DMS153 treated with DMSO at 0.1 percent for 48 hours (cell line): ENCODE measurements at regions not wholly inside any gene's neighbourhood (a gene's known extent, or its start where the extent isn't known, plus 50 kb on each side); places are given as distances from the start of the nearest gene placed in this dataset.
"Not testable (repeated sequence)": the region's sequence is repeated elsewhere in the genome, so short reads cannot be mapped to it uniquely, and the experiment has no call there.

Experiments
- DNase-seq: peaks from one replicate; lab custom pipeline; 2025; ENCODE audit not compliant: unreplicated experiment; lab: John Stamatoyannopoulos, UW

DNA sequence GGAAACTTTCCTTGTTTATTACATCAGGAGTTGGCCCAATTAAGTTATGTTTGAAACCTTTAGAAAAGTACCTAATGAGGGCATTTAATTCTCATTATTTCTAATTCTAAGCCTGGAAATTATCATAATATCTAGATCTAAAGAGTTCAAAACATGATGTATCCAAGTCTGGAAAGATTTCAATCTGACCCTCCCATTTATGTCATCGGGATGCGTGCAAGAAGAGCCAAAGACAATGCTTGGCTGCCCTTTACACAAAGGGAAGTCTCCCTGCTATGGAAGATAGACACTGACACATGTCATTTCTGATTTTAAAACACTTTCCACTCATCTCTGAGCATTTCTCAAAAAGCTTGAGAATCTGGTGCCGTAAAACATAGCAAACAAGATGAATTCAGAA, 222.4 kb downstream of the ANTXR2 start:
- no peak for DNase-seq

DNA sequence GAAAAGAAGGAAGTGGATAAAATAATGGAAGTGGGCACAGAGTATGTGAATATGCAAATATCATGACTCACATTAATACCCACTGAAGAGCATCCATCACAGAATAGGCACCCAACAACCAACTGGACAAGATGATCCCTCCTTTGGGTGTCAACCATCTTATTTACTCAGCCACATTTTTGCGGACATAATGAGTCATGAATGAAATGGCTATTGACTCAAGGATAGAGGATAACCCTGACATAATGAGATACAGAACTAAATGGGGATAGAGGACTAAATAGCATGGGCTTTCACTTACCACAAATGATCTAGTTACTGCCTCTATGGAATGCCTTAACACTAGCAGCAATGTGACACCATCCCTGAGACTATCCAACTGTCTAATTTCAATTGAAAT, 224.7 kb downstream of the ANTXR2 start:
- no peak for DNase-seq

DNA sequence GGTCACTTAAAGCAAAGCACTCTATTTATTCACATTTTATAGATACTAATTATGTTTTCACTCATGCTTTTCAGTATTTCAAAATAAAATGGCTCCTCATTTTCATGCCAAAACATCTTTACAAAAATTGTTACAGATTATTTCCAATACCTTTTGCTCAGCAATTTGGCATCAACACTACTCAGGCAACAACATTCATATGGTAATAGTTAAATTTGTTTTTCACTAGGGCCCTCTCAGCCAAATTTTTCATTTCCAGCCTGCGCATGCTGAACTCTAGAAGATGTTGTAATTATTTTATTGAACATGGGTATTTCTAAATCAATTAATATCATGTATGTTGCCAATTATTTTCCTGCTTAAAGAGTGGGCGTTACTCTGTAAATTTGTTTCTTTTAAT, 225.6 kb downstream of the ANTXR2 start:
- DNase-seq, result no peak

DNA sequence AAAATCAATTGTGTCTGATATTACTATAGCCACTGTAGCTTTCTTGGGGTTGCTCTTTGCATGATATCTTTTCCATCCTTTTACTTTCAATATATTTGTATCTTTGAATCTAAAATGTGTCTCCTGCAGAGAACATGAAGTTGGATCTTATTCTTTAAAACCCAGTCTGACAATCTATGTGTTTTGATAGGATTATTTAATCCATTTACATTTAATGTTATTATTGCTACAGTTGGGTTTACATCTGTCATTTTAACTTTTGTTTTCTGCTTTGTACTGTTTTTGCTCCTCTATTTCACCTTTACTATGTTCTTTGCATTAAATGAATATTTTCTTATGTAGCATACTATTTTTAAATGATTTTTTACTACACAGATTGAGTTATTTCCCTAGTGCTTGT, 230.9 kb downstream of the ANTXR2 start:
- DNase-seq, result no peak

DNA sequence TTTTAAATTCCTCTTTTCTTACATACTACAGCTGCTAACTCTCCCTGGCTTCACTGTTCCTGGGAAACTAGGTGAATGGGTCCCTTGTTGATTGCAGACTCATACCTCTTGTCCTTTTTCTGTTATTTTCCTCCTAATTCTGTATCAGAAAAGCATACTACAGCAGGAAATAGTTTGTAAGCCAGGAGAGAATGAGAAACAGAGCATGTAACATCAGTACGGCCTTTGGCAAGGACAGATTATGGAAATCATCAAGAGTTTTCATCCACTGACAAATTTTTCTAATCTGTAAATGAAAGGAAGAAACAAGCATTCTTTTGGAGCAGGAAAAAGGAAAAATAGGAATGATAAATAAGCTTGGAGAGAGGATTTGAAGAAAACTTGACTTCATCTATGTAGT, 239.2 kb downstream of the ANTXR2 start:
- DNase-seq, result no peak

DNA sequence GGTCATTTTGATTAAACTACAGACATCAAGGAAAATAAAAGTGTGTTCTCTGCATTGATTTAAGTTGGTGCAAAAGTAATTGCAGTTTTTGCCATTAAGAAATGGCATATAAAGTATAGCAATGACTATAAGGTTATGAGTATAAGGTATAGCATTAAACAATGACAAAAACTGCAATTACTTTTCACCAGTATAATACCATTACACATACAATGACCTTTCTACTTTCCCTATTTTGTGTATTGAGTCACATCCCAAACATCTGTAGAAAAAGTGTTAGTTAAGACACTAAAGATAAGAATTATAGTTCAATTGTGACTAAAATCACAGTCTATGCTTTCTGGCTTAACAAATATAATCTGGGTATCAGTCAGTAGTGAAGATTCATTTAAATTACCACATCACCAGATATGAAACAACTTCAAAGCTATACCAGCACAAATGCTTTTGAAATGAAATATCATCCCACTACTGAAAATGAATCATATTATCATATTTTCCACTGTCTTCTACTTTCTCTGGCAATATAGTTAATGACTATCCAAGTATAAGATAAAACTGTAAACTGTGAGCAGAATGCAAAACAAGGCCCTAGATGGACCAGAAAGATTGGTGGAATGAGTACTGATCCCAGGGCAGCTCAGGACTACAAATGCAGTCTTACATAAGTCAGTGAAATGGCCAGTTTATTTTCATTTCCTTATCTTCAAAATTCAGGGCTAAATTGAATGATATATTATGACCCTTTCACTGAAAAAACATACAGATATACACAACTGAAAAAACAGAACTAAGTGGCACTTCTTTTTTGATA, 241.1 kb downstream of the ANTXR2 start:
- no peak for DNase-seq

DNA sequence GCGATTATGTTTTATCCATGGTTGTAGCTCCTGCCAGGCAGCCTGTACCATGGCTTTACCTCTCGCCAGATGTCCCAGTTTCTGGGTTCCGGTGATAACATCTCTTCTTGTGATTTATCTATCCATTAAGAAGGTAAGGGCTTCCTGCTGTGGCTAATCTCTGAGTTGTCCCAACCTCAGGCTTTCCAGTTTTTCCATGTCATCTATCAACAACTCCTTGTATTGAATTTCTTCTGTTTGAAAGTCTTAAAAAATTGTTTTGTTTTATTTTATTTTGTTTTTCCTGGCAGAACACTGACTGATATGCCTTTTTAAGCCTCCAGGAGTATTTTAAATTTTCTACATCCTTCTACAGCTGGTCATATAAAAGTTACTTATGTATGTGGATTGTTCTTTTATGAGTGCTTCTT, 241.9 kb downstream of the ANTXR2 start:
- no peak for DNase-seq

DNA sequence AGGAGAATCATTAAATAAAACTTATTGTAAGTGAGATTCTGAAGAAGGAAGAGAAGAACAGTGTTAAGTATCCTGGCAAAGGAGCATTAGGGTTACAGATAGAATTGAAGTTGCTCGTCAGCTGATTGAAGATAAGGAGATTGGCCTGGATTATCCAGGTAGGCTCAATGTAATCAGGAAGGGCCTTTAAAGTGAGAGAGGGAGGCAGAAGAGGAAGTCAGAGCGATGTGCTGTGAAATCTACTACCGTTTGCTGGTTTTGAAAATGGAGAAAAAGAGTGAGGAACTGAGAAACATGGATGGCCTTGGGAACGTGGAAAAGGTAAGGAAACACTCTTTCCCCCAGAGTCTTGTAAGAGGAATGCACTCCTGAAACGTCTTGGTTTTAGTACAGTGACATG, 245.7 kb downstream of the ANTXR2 start:
- no peak for DNase-seq

DNA sequence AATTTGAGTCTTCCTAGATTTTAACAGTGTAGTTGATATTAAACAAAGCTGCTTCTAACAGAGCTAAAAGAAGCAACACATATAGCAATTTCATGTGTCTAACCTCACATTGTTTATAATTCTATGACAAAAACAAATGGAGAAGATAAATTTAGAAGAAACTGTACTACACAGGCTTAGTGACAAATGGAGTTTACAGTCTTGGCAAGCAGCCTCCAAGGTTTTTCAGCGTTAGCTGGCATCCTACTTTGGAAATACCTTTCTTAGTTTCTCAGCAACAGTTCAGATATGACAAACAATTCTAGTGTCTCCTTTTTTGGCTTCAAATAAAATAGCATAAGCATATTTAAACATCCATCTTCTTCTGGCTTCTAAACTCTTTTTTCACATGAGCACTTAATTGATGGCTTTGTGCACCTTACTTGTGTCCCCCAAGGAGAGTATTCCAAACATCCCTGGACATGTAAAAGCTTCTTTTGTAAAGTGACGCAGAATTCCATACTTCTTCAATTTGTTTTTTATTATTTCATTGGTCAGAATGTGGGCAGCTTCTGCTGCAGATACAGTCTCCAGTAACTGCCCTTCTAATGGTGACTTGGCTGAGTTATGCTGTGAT, 249.8 kb downstream of the ANTXR2 start:
- no peak for DNase-seq

DNA sequence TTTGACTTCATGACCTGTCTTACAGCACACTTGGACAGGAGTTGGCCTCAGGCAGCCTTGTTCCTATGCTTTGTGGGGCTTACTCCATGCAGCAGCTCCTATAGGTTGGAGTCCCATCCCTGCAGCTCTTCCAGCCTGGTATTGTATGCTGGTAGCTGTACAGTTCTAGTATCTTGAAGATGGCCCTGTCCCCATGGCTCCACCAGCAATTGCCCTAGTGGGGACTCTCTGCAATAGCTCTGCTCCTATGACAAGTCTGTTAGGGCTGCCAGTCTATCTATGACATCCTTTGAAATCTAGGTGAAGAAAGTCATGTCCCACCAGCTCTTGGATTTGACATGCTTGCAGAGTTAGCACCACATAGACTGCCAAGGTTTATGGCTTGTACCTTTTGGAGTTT, 252.6 kb downstream of the ANTXR2 start:
- DNase-seq, result no peak

DNA sequence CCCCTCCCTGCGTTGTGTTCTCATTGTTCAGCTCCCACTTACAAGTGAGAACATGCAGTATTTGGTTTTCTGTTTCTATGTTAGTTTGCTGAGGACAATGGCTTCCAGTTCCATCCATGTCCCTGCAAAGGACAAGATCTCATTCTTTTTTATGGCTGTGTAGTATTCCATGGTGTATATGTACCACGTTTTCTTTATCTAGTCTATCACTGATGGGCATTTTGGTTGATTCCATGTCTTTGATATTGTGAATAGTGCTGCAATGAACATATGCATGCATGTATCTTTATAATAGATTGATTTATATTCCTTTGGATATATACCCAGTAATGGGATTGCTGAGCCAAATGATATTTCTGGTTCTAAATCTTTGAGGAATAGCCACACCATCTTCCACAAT, 265.1 kb downstream of the ANTXR2 start:
- DNase-seq, result not testable (repeated sequence)

DNA sequence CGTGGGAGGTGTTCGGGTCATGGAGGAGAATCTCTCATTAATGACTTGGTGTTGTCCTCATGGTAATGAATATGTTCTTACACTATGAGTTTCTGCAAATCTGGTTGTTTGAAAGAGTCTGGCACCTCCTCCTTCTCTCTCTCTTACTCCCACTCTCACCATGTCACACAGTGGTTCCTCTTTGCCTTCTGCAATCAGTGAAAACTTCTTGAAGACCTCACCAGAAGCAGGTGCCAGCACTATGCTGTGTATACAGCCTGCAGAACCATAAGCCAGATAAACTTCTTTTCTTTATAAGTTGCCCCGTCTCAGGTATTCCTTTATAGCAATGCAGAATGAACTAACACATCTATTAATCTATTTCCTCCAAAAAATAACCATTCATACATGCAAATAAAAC, 275.0 kb downstream of the ANTXR2 start:
- DNase-seq, result no peak

DNA sequence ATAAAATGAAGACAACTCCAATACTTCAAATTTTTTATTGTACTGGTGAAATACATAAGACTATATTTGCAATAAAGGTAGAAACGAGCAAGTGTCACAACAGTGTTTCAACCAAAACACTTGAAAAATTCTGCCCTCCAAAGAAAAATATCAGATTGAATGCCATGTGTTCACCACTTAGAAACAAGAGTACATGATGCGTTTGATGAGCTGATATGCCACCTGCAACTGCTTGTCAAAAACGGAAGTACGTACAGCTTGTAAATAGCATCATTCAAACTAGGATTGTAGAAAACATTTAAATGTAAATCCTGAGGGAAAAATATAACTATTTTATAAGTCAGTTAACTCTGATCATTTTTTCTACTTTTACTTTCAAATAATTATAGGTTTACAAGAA, 276.1 kb downstream of the ANTXR2 start:
- no peak for DNase-seq

DNA sequence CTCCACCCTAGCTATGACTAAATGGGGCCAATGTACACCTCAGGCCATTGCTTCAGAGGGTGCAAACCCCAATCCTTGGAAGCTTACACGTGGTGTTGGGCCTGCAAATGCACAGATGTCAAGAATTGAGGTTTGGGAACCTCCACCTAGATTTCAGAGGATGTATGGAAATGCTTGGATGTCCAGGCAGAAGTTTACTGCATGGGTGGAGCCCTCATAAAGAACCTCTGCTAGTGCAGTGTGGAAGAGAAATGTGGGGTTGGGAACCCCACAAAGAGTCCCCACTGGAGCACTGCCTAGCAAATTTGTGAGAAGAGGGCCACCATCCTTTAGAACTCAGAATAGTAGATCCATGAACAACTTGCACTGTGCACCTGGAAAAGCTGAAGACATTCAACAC, 284.1 kb downstream of the ANTXR2 start:
- no peak for DNase-seq

DNA sequence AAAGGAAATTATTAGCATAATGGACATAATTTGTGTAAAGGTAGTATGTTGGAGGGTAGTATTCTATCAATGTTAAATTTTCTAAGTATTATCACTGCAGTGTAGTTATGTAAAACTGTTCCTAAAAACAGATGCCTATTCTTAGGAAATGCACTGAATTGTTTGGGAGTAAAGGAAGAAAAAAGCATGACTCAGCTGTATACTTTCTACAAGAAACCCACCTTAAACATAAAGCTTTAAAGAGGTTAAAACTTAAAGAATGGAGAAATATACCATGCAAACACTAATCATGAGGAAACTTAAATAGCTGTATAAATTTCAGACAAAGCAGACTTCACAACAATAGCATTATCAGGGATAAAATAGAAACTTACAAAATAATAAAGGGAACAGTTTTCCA, 292.9 kb downstream of the ANTXR2 start:
- no peak for DNase-seq

DNA sequence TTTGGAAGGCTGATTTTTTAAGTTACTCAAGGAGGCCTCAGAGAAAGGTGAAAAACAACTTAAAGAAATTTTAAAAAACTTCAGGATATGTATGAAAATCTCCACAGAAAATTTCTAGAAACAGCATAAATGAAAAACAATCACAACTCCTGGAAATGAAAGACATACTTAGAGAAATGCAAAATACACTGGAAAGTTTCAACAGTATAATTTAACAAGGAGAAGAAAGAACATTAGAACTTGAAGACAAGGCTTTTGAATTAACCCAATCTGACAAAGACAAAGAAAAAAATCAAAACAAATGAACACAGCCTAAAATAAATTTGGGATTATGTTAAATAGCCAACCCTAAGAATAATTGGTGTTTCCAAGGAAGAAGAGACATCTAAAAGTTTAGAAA, 300.5 kb downstream of the ANTXR2 start:
- DNase-seq, result no peak

DNA sequence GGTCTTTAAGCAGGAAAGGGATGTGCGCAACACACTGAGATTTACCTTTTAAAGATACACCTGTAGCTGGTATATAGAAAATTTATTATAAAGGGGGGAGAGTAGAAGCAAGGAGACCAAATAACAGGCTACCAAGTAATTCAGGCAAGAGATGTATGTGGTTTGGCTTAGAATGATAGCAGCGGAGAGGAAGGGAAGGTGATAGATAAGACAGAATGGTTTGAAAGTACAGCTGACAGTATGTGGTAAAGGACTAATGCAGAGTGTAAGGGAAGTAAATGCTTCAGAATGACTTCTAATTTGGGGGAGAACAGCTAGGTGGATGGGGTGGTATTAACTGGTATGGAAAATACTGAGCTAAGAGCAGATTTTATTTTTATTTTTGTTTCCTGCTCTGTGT, 308.9 kb downstream of the ANTXR2 start:
- no peak for DNase-seq

DNA sequence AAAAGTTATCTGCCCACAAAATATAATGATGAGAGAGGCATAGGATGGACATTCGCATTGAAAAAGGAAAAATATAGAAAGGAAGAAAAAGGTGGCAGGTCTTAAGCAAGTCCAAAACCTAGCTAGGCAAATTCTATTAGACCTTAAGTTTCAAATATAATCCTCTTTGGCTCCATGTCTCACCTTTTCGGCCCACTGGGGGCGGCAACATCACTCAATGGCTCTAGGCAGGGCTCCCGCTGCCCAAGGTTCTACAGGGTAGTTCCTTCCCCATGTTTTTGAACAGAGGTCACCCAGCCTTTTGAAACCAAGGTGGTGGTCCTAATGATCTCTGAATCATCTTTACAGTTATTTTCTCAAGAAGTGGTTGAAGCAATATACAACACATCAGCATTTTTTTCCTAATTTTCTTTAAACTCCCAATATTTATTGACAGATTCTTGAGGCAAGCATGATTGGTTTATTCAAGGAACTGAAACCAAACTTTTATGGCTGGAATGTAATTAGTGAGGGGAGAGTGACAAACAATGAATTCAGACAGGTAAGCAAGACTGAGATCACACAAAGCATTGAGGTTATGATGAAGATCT, 309.4 kb downstream of the ANTXR2 start:
- DNase-seq, result no peak

DNA sequence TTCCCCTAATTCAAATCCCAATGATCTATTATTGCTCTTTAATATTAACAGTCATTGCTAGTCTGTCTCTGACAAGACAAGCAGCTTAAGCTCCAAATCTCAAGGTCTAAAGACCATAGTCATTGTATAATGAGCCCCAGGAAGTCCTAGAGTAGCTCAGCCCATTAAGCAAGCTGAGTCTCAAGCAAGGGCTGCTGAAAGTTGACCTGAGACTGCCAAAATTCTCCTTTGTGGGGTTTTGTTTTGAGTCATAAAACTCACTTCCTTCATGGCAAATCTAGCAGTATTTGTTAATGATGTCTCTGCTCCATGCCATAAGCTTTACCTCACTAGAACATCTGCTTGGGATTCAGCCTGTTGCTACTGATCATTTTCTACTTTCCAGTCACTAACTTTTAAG, 313.2 kb downstream of the ANTXR2 start:
- DNase-seq, result no peak

DNA sequence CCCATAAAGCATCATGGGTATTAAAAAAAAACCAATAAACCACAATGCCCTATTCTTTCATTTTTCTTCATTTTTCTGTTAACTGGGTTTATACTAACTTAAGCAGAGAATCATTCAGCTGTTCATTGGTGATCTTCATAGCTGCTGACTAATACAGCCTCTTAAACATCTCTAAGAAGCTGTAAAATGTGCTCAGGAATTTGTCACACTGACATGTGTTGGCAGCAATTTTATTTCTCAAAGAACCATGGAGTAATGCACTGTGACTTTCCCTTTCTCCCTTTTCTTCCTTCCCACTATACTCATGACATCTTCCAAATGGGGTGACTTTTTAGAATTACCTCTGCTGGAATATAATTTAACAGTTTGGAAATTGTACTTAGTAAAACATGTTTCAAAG, 315.4 kb downstream of the ANTXR2 start:
- no peak for DNase-seq

DNA sequence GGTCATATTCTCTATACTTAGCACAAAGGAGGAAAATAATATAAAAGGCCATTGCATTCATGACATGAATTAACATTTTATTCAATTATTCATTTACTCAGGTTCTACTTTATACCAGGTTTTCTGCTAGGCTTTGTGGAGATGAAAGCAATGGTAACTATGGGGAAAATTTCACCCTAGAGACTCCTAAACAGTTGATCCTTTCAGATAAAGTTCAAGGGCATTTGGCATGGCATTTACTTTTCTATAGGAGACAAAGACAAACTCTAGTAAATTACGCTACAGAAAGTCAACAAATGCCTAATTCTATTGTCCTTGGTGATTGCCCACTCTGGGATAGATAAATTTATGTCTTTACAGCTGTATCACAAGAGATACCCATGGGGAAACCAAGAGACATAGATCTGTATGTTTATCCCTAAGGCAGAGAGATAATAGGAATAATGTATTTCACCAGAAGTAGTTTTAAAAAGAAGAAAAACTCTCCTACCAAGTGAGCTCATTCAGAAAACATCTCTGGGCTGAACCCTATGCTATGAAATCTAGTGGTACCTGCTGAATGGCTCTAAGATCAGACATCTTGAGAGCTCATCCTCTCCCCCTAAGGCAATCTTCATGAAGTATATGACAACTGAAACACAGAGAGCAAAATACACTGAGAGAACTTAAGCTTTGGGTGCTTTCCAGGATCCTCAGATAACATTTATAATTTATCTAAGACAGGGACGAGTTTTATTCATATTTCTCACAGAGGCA, 316.7 kb downstream of the ANTXR2 start:
- DNase-seq, result peak; percentile 13

DNA sequence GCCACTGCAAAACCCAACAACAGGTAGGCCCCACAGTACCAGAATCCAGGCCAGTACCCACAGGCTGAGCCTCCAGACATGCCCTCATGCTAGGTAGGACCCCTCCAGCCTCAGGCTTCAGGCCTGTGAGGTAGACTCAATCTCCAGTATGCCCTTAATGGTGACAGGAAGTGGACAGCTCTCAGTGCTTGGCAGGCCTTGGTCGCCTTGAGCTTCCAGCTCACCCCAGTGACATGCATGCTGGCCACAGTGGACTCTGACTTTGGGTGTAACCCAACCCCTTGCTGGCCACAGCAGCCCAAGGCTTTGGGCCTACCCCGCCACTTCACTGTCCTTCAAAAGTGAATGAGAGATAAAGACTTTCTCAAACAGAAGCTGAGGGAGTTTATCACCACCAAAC, 324.2 kb downstream of the ANTXR2 start:
- DNase-seq, result no peak
